Vagina (tissue), 2 donors: ENCODE measurements at regions not wholly inside any gene's neighbourhood (a gene's known extent, or its start where the extent isn't known, plus 50 kb on each side); places are given as distances from the start of the nearest gene placed in this dataset.

Source experiments
- DNase-seq, 2 donors: peaks; one replicate each; pipeline ENCODE4 v3.0.0-alpha.2; 2017; ENCODE audit errors: extremely low spot score in 2 of 2
- H3K27ac ChIP-seq: fragments of 200-600 bp; sonication (generic); one replicate; pipeline ENCODE4 v1.5.1; 2019
- H3K27me3 ChIP-seq: fragments of 200-600 bp; sonication (generic); one replicate; pipeline ENCODE4 v1.5.1; 2019
- H3K36me3 ChIP-seq, 2 donors: fragments of 200-600 bp; sonication (generic); one replicate each; pipeline ENCODE4 v1.5.1; 2017 to 2019
- H3K4me1 ChIP-seq: fragments of 200-600 bp; sonication (generic); one replicate; pipeline ENCODE4 v1.5.1; 2019
- H3K4me3 ChIP-seq, 2 donors: fragments of 200-600 bp; sonication (generic); 1 replicate in 1 of 2; 2 replicates in 1 of 2; pipeline ENCODE4 v1.5.1; 2016 to 2019
- H3K9me3 ChIP-seq: fragments of 200-600 bp; sonication (generic); one replicate; pipeline ENCODE4 v1.5.1; 2019
- POLR2A ChIP-seq, 2 donors: fragments of 450-650 bp; IDR thresholded peaks; one replicate each; pipeline ENCODE4 v1.6.1; 2017; ENCODE audit warnings: antibody characterized with exemption in 2 of 2, mild to moderate bottlenecking in 2 of 2, moderate library complexity in 2 of 2
- POLR2AphosphoS5 ChIP-seq, 2 donors: sonication (generic); formaldehyde crosslinking; IDR thresholded peaks; one replicate each; pipeline ENCODE4 v1.9.0; 2017; ENCODE audit warnings: antibody characterized with exemption in 2 of 2, mild to moderate bottlenecking in 2 of 2, low read depth in 1 of 2; ENCODE audit not compliant: insufficient read depth in 1 of 2
- intact Hi-C: fragments of 100-400 bp; cut with DNase I; formaldehyde crosslinking; loops from one replicate; pipeline ENCODE4 v1.15.1; 2023
- TF ChIP-seq, protein P1 (sequence below), 3 experiments: fragments of 450-650 bp in 2 of 3; fragments of 200-600 bp in 1 of 3; sonication (generic) in 1 of 3; IDR thresholded peaks; one replicate each; pipeline ENCODE4 v1.5.1; 2017 to 2019; ENCODE audit warnings: antibody characterized with exemption in 3 of 3, mild to moderate bottlenecking in 2 of 3, moderate library complexity in 2 of 3

DNA sequence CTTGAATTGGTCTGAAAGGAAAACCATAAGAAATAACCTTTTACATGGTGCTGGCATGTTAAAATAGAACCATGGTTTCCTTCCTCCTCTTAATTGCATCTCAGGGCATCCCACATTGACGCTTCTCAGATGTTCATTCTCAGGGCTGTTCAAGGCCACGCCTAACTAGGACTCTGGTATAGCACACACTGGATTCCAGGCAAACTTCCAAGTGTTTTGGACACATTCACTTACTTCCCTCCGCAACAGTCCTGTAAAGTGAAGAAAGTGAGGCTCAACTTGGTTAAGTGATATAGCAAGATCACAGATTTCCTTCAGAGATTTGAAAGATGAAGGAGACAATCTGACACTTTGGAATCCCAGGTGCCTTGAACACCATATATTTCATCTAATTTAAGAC, 244.8 kb downstream of the DUSP10 start:
- intact Hi-C loops: no loop called here
- Histone ChIP-seq H3K27ac (no peak overlapping the region), H3K36me3 (no peaks in the 10 kb centered on the region), H3K27me3 (no peaks in the 10 kb centered on the region), H3K9me3 (no peaks in the 10 kb centered on the region), H3K4me1 (no peaks in the 10 kb centered on the region), H3K4me3 (no peak overlapping the region)
- TF ChIP-seq, protein P1, sequence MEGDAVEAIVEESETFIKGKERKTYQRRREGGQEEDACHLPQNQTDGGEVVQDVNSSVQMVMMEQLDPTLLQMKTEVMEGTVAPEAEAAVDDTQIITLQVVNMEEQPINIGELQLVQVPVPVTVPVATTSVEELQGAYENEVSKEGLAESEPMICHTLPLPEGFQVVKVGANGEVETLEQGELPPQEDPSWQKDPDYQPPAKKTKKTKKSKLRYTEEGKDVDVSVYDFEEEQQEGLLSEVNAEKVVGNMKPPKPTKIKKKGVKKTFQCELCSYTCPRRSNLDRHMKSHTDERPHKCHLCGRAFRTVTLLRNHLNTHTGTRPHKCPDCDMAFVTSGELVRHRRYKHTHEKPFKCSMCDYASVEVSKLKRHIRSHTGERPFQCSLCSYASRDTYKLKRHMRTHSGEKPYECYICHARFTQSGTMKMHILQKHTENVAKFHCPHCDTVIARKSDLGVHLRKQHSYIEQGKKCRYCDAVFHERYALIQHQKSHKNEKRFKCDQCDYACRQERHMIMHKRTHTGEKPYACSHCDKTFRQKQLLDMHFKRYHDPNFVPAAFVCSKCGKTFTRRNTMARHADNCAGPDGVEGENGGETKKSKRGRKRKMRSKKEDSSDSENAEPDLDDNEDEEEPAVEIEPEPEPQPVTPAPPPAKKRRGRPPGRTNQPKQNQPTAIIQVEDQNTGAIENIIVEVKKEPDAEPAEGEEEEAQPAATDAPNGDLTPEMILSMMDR (IDR thresholded peaks at IDR 0.05): no peak
- TF ChIP-seq POLR2A (IDR thresholded peaks at IDR 0.05) (no peak), POLR2AphosphoS5 (IDR thresholded peaks at IDR 0.05; ENCODE audit: insufficient read depth in 1 of 2, low read depth in 1 of 2) (no peak)
- DNase-seq: no peak

- intact Hi-C loops: no loop called here
- Histone ChIP-seq H3K4me1 (no peaks in the 10 kb centered on the region), H3K27ac (no peak overlapping the region), H3K27me3 (no peaks in the 10 kb centered on the region), H3K36me3 (no peaks in the 10 kb centered on the region), H3K9me3 (no peaks in the 10 kb centered on the region), H3K4me3 (no peak overlapping the region)
- TF ChIP-seq POLR2AphosphoS5 (IDR thresholded peaks at IDR 0.05; ENCODE audit: insufficient read depth in 1 of 2, low read depth in 1 of 2) (no peak), POLR2A (IDR thresholded peaks at IDR 0.05) (no peak)
- TF ChIP-seq, protein P1 (IDR thresholded peaks at IDR 0.05): no peak
- DNase-seq: no peak
These were observed 238.6 kb downstream of the DUSP10 start for GRCh38 chr1:221503268-221503667.

GRCh38 chr1:221509575-221510355, 232.1 kb downstream of the DUSP10 start:
- Histone ChIP-seq H3K36me3 (no peaks in the 10 kb centered on the region), H3K27me3 (no peaks in the 10 kb centered on the region), H3K4me1 (no peaks in the 10 kb centered on the region), H3K9me3 (no peaks in the 10 kb centered on the region), H3K4me3 (no peak overlapping the region), H3K27ac (no peak overlapping the region)
- intact Hi-C loops: no loop called here
- TF ChIP-seq, protein P1 (IDR thresholded peaks at IDR 0.05): no peak
- no peak for DNase-seq

DNA sequence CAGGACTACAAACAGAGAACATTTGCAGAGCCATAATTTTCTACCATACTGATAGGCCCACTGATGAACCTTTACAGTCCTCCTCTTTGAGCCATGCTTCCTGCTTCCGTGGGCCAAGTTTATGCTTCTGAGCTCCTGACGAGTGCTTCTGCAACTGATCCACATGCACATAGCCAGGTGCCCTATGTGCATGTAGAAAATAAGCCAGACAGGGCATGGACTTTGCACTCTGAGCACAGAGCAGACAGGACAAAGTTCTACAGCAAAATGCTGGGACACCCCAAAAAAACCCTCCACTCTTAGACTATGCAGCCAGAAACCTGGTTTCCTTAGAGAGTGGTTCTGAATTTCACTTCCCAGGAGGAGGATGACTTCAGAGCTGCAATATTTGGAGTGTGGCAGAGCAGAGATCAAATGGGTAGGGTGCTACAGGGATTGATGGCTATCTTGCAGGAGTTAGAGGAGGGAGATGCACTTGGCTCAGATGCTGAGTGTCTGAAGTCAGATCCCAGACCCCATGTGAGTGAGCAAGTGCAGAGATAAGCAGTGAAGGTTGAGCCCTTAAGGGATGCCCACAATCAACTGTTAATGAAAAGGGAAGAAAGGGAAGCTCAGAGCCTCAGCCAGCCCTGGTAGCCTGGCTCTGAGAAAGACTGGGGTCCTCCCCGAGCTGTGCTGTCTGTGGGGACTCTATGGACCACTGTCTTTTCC, 230.9 kb downstream of the DUSP10 start:
- no peaks in the 10 kb centered on the region for H3K27me3 ChIP-seq
- no peak overlapping the region for H3K27ac ChIP-seq
- no peaks in the 10 kb centered on the region for H3K9me3 ChIP-seq
- intact Hi-C loops: no loop called here
- no peaks in the 10 kb centered on the region for H3K36me3 ChIP-seq
- no peaks in the 10 kb centered on the region for H3K4me1 ChIP-seq
- TF ChIP-seq POLR2AphosphoS5 (IDR thresholded peaks at IDR 0.05; ENCODE audit: insufficient read depth in 1 of 2, low read depth in 1 of 2): no peak
- TF ChIP-seq, protein P1 (IDR thresholded peaks at IDR 0.05): no peak
- TF ChIP-seq POLR2A (IDR thresholded peaks at IDR 0.05): no peak
- no peak for DNase-seq
- no peak overlapping the region for H3K4me3 ChIP-seq

DNA sequence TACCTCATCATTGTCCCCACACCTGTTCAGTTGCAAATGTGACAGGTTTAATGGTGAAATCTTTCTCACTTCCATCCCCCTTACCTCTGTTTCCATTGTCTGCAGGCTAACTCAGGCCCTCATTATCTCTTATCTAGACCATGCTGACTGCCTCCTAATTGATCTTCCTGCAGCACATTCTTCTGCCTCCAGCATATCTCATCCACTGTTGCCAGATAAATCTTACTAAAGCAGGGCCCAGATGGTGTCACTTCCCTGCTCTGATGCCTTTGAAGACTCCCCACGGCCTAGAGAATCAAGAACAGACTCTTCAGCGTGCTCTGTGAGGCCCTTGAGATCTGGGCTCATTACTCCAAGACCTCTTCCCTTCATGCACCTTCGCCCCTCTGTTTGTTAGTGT, 230.1 kb downstream of the DUSP10 start:
- H3K27me3 ChIP-seq: no peaks in the 10 kb centered on the region
- no peaks in the 10 kb centered on the region for H3K36me3 ChIP-seq
- TF ChIP-seq POLR2A (IDR thresholded peaks at IDR 0.05) (no peak), POLR2AphosphoS5 (IDR thresholded peaks at IDR 0.05; ENCODE audit: insufficient read depth in 1 of 2, low read depth in 1 of 2) (no peak)
- TF ChIP-seq, protein P1 (IDR thresholded peaks at IDR 0.05): no peak
- intact Hi-C loops: no loop called here
- no peak overlapping the region for H3K4me3 ChIP-seq
- H3K27ac ChIP-seq: no peak overlapping the region
- H3K9me3 ChIP-seq: no peaks in the 10 kb centered on the region
- H3K4me1 ChIP-seq: no peaks in the 10 kb centered on the region
- DNase-seq: no peak
